ENCODE measurements at regions not wholly inside any gene's neighbourhood (a gene's known extent, or its start where the extent isn't known, plus 50 kb on each side); places are given as distances from the start of the nearest gene placed in this dataset.

- TF ChIP-seq, protein P1, sequence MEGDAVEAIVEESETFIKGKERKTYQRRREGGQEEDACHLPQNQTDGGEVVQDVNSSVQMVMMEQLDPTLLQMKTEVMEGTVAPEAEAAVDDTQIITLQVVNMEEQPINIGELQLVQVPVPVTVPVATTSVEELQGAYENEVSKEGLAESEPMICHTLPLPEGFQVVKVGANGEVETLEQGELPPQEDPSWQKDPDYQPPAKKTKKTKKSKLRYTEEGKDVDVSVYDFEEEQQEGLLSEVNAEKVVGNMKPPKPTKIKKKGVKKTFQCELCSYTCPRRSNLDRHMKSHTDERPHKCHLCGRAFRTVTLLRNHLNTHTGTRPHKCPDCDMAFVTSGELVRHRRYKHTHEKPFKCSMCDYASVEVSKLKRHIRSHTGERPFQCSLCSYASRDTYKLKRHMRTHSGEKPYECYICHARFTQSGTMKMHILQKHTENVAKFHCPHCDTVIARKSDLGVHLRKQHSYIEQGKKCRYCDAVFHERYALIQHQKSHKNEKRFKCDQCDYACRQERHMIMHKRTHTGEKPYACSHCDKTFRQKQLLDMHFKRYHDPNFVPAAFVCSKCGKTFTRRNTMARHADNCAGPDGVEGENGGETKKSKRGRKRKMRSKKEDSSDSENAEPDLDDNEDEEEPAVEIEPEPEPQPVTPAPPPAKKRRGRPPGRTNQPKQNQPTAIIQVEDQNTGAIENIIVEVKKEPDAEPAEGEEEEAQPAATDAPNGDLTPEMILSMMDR (IDR thresholded peaks at IDR 0.05), result no peak
- no peak for TF ChIP-seq ZFX (IDR thresholded peaks at IDR 0.05; ENCODE audit: borderline replicate concordance)
These were observed 200.3 kb upstream of the ZMIZ1 start for GRCh38 chr10:78868456-78868855.

Data from 22Rv1 (cell line).